GM18526 (cell line): ENCODE measurements at regions not wholly inside any gene's neighbourhood (a gene's known extent, or its start where the extent isn't known, plus 50 kb on each side); places are given as distances from the start of the nearest gene placed in this dataset.

Experiments
- POLR2A ChIP-seq: IDR thresholded peaks from 3 replicates; pipeline ENCODE4 v1.6.1; 2011; ENCODE audit not compliant: insufficient read length; ENCODE audit errors: extremely low read depth

DNA sequence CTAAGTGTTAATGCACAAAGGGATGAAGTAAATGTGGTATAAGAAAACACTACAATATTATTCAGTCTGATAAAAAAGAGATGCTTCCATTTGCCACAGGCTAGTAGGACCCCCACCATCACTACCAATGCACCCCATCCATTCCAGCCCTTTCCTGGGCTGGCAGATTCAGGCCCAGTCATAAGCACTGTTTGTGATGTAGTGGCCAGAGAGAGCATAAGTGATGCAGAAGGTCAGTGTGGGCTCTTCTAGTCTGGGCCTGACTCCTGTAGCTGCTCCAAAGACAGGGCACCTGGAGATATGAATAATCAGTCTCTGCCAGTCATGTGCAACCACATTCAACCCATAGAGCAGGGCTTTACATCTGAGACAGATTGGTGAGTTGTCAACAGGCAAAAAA lies 1294.7 kb downstream of the TMEM121 start:
- no peak for TF ChIP-seq POLR2A

GRCh38 chr14:106822905-106823304 lies 1296.5 kb downstream of the TMEM121 start:
- no peak for TF ChIP-seq POLR2A

DNA sequence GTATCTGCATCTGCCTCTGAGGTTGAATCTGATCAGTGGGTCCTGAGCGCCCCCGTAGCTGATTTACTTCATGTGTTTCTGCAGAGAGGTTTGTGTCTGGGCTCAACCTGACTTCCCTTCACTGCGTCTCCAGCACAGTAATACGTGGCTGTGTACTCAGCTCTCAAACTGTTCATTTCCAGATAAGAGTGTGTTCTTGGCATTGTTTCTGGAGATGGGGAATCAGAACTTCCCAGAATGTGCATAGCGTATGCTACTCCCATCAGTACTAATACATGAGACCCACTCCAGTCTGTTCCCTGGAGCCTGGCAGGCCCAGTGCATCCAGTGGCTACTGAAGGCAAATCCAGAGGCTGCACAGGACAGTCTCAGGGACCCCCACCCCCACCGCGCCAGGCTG lies 1297.2 kb downstream of the TMEM121 start:
- TF ChIP-seq POLR2A, result no peak

DNA sequence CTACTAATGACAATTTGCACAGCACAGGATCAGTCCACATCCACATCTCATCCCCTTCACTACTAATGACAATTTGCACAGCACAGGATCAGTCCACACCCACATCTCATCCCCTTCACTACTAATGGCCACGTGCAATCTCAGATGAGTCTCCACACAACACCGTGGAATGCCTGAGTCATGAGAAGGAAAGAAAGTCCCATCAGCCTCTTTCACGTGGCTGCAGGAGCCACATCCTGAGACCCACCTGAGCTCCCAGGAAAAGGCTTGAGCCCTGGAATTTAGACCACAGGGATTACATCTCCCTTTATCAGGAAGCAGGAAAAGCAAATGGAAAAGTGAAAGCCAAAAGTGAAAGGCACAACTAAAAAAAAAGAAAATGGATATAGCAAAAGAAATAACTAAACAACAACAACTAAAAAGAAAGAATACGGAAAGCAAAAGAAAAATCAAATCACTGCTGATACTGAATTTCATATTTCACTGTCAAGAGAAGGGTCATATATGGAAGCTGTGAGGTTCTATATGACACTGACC lies 1300.5 kb downstream of the TMEM121 start:
- no peak for TF ChIP-seq POLR2A

DNA sequence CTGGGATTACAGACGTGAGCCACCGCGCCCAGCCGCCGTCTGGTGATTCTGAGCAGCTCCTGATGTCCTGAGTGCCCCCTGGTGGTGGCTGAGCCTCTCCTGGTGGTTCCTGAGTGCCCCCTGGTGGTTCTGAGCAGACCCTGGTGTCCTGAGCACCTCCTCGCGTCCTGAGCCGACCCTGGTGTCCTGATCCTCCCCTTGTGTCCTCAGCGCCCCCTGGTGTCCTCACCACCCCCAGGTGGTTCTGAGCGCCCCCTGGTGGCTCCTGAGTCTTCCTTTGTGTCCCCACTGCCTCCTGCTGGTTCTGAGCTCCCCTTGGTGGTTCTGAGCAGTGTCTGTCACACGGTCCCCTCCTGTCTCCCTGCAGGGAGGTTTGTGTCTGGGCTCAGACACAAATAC lies 1304.9 kb downstream of the TMEM121 start:
- TF ChIP-seq POLR2A, result no peak

DNA sequence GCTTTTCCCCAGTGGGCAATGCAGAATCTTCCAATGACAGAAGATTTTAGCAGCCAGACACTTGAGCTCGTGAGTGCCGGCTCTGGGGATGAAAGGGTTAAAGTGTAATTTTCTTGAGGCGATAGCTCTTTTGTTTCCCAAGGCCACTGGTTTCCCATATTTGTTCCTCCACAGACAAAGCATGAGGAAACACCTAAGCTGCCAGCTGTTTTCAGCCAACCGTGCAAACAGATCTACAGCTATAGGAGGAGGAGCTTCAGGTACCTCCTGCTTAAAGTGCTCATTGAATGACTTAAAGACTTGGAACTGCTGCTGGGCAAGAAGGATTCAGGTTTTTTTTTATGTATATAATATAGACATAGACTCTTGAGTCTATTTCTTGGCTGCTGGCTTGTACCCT lies 1311.5 kb downstream of the TMEM121 start:
- TF ChIP-seq POLR2A, result no peak

DNA sequence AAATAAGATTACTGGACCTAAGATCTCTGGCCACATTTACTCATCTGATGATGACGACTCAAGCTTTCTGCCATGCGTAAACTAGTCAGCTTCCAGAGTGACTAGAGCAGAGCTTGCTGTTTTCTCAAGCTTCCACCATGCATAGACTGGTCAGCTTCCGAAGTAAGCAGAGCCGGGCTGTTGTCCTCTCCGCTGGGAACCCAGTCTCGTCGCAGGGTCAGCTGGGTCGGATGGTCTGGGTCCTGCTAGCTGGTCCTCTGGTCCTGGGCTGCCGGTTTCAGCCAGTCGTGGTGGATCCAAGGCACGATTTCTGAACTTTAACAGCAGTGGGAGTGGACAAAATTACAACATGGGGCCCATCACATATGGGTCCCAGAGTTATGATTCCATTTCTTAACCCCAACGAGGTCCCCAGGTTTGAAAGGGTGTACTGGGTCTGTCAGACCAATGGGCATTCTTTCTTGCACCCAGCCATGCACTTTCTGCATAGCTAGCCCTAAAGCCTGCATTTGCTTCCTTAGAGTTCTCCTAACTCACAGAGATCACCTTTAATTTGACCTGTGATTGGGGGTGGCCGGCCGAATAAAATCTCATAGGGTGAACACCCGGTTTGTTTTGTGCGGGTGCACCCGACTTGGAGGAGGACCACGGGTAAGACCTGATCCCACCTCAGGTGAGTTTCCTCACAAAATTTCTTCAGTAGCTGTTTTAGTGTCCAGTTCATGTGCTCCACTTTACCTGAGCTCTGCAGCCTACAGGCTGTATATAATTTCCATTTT lies 1312.8 kb downstream of the TMEM121 start:
- TF ChIP-seq POLR2A, result no peak

DNA sequence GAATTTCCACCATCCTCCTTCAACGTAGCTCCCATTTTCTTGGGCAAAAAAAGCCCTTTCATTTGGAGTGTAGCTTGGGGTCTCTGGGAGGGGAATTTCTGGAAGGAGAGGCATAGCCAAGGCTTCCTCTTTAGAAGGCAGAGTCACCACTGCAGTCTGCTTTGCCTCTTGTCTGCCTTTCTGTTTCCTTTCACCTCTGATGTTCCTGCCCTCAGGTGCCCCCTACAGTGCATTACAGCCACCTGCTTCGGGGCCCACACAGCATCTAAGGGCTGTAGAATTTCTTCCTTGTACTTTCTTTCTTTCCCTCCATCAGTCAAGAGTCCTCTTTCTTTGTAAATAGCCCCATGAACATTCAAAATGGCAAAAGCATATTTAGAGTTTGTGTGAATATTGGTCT lies 1313.9 kb downstream of the TMEM121 start:
- no peak for TF ChIP-seq POLR2A

GRCh38 chr14:106840991-106841390 lies 1314.6 kb downstream of the TMEM121 start:
- no peak for TF ChIP-seq POLR2A

- no peak for TF ChIP-seq POLR2A
These were observed 1315.3 kb downstream of the TMEM121 start for GRCh38 chr14:106841701-106842100.

DNA sequence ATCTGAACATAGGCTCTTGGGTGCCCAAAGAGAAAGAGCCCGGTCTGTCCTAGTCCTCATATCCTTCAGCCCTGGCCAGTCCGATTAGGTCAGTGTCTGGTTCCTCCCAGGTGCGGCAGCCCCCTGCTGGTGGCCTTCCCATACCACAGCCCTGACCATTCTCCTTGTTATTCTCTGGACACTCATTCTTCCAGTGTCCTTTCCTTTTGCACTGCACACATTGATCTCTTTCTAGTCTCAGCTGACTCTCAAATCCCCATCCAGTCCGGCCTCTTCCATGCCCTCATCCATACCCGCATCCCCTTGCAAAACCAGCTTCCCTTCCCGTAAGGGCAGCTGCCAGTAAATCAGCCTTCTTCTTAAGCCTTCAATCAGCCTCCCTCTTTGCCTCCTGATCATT lies 1316.3 kb downstream of the TMEM121 start:
- no peak for TF ChIP-seq POLR2A

GRCh38 chr14:106843386-106843785 lies 1317.0 kb downstream of the TMEM121 start:
- no peak for TF ChIP-seq POLR2A

GRCh38 chr14:106843951-106844483 lies 1317.6 kb downstream of the TMEM121 start:
- no peak for TF ChIP-seq POLR2A

DNA sequence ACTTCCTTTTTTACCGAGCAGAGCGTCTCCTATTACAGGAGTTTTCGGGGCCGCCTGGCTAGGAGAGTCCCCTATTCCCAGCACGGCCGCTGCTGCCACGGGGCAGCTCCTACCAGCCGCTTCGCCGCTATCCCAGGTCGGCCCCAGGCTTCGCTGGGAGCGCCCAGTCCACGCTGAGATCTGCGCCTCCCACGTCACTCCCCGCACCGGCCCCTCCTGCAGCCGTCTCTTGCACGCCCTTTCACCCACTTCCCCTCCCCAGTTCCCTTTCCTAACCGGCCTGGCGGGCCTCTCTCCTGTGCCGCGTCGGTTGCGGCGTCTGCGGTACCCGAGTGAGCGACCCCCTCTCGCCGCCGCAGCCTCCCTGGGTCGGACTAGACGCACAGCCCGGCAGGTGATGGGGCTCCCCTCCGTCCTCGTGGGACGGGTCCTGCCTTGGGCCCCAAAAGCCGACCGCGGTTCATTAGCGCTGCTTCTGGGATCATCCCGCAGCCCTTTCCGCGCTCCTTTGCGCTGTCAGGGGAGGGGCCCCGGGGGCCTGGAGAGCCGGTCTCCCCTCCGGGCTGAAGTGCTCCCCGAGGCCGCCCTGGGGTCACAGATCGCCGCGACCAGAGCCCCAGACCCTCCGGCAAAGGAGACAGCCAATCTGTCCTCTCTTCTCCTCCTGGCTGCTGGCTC lies 1318.4 kb downstream of the TMEM121 start:
- no peak for TF ChIP-seq POLR2A

DNA sequence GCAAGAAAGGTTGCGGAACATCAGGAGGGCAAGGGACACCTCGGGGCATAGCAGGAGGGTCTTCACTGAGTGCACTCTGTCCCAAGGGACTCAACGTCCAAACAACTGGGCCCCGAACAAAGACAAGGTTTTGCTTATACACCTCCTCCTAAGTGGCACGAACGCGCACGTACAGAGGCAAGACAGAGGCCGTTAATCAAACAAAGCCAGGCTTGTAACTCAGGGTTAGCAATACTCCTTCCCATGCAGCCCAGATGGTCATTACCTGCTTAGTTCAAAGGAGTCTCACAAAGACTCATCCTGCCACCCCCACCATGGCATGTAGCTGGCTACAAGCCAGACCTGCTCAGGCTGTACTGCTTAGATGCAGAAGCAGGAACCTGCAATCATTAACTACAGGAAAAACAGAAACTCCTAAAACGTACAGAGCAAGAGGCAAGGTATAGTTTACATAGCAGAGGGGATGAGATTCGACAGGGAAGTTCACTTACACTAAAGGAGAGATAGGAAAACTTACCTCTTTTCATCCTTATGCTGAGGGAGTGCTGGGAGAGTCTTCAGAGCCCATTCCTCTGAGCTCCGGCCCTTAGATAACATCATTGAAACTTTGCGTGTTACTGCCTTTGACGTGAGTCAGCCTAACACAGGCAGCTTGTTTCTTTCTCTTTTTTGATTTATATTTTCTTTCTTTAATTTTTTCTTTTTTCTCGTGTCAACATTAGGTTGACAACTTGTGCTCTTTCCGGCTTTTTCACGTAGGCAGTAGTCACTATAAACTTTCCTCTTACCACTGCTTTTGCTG lies 1319.1 kb downstream of the TMEM121 start:
- no peak for TF ChIP-seq POLR2A

DNA sequence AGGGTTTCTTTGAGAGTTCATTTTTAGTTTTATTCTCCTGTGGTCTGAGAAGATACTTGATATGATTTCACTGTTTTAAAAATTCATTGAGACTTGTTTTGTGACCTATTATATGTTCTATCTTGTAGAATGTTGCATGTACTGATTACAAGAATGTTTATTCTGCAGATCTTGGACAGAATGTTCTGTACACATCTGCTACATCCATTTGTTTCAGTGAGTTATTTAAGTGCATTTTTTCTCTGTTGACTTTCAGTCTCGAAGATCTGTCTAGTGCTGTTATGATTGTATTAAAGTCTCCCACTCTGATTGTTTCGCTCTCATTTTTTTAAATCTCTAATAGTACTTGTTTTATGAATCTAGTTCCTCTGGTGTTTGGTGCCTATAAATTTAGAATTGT lies 1319.8 kb downstream of the TMEM121 start:
- TF ChIP-seq POLR2A, result no peak
